ENCODE measurements at regions not wholly inside any gene's neighbourhood (a gene's known extent, or its start where the extent isn't known, plus 50 kb on each side); places are given as distances from the start of the nearest gene placed in this dataset.

DNA sequence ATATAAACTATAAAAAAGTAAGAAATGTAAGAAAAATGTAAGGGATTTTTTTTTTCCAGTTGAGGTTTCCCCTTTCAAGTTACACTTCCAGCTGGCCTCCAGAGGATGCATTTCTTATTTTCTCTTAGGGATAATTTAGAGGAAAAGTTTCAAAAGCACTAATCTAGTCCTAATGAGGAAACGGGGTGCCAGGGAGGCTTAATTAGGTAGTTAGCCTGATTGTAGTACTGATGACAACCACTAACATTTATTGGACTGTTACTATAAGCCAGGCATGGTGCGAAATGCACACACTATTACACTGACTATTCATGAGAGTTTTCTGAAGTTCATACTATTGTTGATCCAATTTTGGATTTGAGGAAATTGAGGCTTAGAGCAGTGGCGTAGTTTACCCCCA, 290.8 kb upstream of the FMN2 start:
- H3K36me3 ChIP-seq (replicated peaks in 1 of 2; ENCODE audit: control insufficient read depth in 1 of 2, insufficient read depth in 2 of 2, low read length in 2 of 2) = no peaks in the 10 kb centered on the region
- peaks cover 0 to 1% (median 0%) of the 10 kb centered on the region in 7 donors for H3K9me3 Mint-ChIP-seq
- H3K4me1 Mint-ChIP-seq = peaks cover 15% of the 10 kb centered on the region
- no peak overlapping the region for H2AFZ ChIP-seq (ENCODE audit: insufficient read depth, low read depth, low read length, poor library complexity, severe bottlenecking)
- no peak overlapping the region for H3K4me3 ChIP-seq (replicated peaks in 1 of 3; ENCODE audit: low read depth in 2 of 3, low read length in 3 of 3)
- H3K4me2 ChIP-seq (replicated peaks; ENCODE audit: extremely low read depth, low read length, poor library complexity, severe bottlenecking) = no peak overlapping the region
- no peak overlapping the region for H3K4me3 Mint-ChIP-seq
- no peak for DNase-seq
- TF ChIP-seq, protein P1, sequence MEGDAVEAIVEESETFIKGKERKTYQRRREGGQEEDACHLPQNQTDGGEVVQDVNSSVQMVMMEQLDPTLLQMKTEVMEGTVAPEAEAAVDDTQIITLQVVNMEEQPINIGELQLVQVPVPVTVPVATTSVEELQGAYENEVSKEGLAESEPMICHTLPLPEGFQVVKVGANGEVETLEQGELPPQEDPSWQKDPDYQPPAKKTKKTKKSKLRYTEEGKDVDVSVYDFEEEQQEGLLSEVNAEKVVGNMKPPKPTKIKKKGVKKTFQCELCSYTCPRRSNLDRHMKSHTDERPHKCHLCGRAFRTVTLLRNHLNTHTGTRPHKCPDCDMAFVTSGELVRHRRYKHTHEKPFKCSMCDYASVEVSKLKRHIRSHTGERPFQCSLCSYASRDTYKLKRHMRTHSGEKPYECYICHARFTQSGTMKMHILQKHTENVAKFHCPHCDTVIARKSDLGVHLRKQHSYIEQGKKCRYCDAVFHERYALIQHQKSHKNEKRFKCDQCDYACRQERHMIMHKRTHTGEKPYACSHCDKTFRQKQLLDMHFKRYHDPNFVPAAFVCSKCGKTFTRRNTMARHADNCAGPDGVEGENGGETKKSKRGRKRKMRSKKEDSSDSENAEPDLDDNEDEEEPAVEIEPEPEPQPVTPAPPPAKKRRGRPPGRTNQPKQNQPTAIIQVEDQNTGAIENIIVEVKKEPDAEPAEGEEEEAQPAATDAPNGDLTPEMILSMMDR (IDR thresholded peaks at IDR 0.05) = no peak
- H3K9ac ChIP-seq (ENCODE audit: insufficient read depth, low read length, poor library complexity, severe bottlenecking) = no peak overlapping the region
- no peaks in the 10 kb centered on the region for H3K36me3 Mint-ChIP-seq
- H4K20me1 ChIP-seq (ENCODE audit: insufficient read depth, low read length) = no peaks in the 10 kb centered on the region
- intact Hi-C loops (cut with micrococcal nuclease) = no loop called here
- no peak overlapping the region for H3K27ac Mint-ChIP-seq
- no peaks in the 10 kb centered on the region for H3K79me2 ChIP-seq (ENCODE audit: insufficient read depth, low read length)
- peaks cover 15 to 17% of the 10 kb centered on the region in 2 donors for H3K4me1 ChIP-seq (ENCODE audit: control insufficient read depth in 1 of 2, insufficient read depth in 2 of 2, low read length in 2 of 2)
- no peaks in the 10 kb centered on the region for H3K9me3 ChIP-seq (replicated peaks in 1 of 2; ENCODE audit: control insufficient read depth in 1 of 2, insufficient read depth in 1 of 2, low read length in 2 of 2)
- no CpG with 5 or more reads among the region's 3 CpGs for WGBS (ENCODE audit: insufficient coverage)
- H3K27me3 Mint-ChIP-seq (ENCODE audit: low read depth in 3 of 3) = peaks cover 0 to 2% (median 1%) of the 10 kb centered on the region in 3 donors
- no peaks in the 10 kb centered on the region for H3K27me3 ChIP-seq (ENCODE audit: control insufficient read depth in 2 of 2, insufficient read depth in 2 of 2, low read length in 2 of 2)
- no peak overlapping the region for H3K27ac ChIP-seq (ENCODE audit: low read depth in 1 of 2, low read length in 2 of 2)

DNA sequence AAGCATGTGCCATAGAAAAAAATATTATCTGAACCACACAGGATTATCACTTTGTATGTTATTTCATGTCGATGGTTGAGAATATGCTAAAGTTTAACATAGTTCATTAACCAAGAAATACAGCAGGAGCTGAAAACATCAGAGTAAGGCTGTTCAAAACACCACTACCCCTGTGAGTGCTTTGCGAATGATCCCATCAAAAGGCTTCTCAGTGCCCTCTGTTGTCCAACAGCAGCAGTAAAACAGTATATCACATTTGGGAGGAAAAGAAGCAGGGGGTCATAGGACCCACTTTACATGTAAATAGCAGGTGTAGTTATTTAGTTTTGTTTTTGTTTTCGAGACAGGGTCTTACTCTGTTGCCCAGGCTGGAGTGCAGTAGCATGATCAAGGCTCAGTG, 289.4 kb upstream of the FMN2 start:
- H3K27ac ChIP-seq (ENCODE audit: low read depth in 1 of 2, low read length in 2 of 2) = no peak overlapping the region
- H3K36me3 ChIP-seq (replicated peaks in 1 of 2; ENCODE audit: control insufficient read depth in 1 of 2, insufficient read depth in 2 of 2, low read length in 2 of 2) = no peaks in the 10 kb centered on the region
- Mint-ChIP-seq H3K4me3 (no peak overlapping the region), H3K4me1 (peaks cover 21% of the 10 kb centered on the region), H3K36me3 (no peaks in the 10 kb centered on the region), H3K27me3 (ENCODE audit: low read depth in 3 of 3) (peaks cover 0 to 5% (median 1%) of the 10 kb centered on the region in 3 donors), H3K9me3 (peaks cover 0 to 1% (median 0%) of the 10 kb centered on the region in 7 donors), H3K27ac (no peak overlapping the region)
- H4K20me1 ChIP-seq (ENCODE audit: insufficient read depth, low read length) = no peaks in the 10 kb centered on the region
- no peaks in the 10 kb centered on the region for H3K9me3 ChIP-seq (replicated peaks in 1 of 2; ENCODE audit: control insufficient read depth in 1 of 2, insufficient read depth in 1 of 2, low read length in 2 of 2)
- no peaks in the 10 kb centered on the region for H3K27me3 ChIP-seq (ENCODE audit: control insufficient read depth in 2 of 2, insufficient read depth in 2 of 2, low read length in 2 of 2)
- H2AFZ ChIP-seq (ENCODE audit: insufficient read depth, low read depth, low read length, poor library complexity, severe bottlenecking) = no peak overlapping the region
- no peak overlapping the region for H3K4me3 ChIP-seq (replicated peaks in 1 of 3; ENCODE audit: low read depth in 2 of 3, low read length in 3 of 3)
- no CpG with 5 or more reads among the region's 3 CpGs for WGBS (ENCODE audit: insufficient coverage)
- H3K4me2 ChIP-seq (replicated peaks; ENCODE audit: extremely low read depth, low read length, poor library complexity, severe bottlenecking) = no peak overlapping the region
- peaks cover 19 to 22% of the 10 kb centered on the region in 2 donors for H3K4me1 ChIP-seq (ENCODE audit: control insufficient read depth in 1 of 2, insufficient read depth in 2 of 2, low read length in 2 of 2)
- H3K79me2 ChIP-seq (ENCODE audit: insufficient read depth, low read length) = no peaks in the 10 kb centered on the region
- no peak overlapping the region for H3K9ac ChIP-seq (ENCODE audit: insufficient read depth, low read length, poor library complexity, severe bottlenecking)
- intact Hi-C loops (cut with micrococcal nuclease) = no loop called here
- DNase-seq = no peak
- TF ChIP-seq, protein P1 (IDR thresholded peaks at IDR 0.05) = no peak

All from CD14-positive monocyte (primary cell).